Posterior cingulate gyrus (tissue), 11 donors: ENCODE measurements at regions not wholly inside any gene's neighbourhood (a gene's known extent, or its start where the extent isn't known, plus 50 kb on each side); places are given as distances from the start of the nearest gene placed in this dataset.
A peak's percentile ranks its signal among the peaks of the same experiment; 100 is the strongest.
"Not testable (repeated sequence)": the region's sequence is repeated elsewhere in the genome, so short reads cannot be mapped to it uniquely, and the experiment has no call there.

ENCODE experiments used
- DNase-seq, 10 donors: peaks; one replicate each; pipeline versions ENCODE4 v3.0.0 to v3.0.0-alpha.2; 2020 to 2021; ENCODE audit warnings: mixed read lengths in 3 of 10
- intact Hi-C: fragments of 100-400 bp; cut with DNase I; formaldehyde crosslinking; loops from one replicate; pipeline ENCODE4 v1.15.1; 2023

DNA sequence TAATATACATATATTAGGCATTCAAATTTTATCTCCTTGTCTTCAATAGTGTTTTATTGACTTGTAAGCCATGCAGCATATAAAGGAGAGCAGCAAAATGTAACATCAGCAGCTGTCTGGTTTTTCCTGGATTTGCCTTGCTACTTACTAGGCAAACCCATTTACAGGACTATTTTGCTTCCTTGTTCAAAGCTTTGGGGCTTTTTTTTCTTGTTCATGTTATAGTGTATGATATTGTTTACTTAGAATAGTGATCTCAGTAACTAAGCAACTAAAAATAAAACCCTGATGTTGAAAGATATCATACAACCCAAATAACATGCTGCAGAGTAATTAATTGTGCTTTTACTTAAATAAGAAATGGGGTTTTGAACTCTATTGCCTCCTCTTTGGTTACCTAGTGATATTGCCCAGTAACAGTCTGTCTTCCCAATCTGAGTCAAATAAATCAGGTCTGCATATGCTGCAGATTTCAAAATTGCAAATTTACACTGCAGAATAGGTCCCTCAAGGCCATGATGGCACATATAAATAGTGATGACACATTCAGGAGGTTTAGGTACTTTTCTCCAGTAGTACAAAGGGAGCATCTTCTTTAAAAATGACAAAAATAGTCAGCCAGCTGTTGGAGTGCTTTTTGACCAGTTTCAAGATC is 578.1 kb upstream of the NECTIN3 start:
- DNase-seq, result no peak
- intact Hi-C loops, result no loop called here

DNA sequence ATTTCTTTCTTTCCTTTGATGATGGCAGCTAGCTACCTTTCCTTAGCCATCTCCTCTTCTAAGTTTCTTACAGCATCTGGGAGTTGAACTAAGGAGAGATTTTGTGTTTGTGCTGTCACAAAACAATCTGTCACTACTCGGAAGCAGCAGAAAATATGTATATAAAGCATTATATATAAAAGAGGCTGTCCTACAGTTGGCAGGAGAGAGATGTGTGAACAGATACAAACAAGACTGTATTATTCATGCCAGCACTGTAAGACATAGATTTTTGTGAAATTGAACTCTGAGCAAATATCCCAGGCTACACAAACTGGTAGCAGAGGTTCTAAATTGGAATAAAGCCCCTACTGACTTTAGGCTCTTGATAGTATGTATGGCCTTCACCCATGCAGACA is 577.5 kb upstream of the NECTIN3 start:
- intact Hi-C loops, result no loop called here
- no peak for DNase-seq

DNA sequence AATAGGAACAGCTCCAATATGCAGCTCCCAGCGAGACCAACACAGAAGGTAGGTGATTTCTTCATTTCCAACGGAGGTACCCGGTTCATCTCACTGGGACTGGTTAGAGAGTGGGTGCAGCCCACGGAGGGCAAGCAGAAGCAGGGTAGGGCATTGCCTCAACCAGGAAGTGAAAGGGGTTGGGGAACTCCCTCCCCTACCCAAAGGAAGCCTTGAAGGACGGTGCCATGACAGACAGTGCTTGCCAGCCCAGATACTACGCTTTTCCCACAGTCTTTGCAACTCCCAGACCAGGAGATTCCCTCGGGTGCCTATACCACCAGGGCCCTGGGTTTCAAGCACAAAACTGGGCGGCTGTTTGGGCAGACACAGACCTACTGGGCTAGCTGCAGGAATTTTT is 576.9 kb upstream of the NECTIN3 start:
- DNase-seq, result peak in 1 of 10 donors; percentile 29
- intact Hi-C loops, result no loop called here

DNA sequence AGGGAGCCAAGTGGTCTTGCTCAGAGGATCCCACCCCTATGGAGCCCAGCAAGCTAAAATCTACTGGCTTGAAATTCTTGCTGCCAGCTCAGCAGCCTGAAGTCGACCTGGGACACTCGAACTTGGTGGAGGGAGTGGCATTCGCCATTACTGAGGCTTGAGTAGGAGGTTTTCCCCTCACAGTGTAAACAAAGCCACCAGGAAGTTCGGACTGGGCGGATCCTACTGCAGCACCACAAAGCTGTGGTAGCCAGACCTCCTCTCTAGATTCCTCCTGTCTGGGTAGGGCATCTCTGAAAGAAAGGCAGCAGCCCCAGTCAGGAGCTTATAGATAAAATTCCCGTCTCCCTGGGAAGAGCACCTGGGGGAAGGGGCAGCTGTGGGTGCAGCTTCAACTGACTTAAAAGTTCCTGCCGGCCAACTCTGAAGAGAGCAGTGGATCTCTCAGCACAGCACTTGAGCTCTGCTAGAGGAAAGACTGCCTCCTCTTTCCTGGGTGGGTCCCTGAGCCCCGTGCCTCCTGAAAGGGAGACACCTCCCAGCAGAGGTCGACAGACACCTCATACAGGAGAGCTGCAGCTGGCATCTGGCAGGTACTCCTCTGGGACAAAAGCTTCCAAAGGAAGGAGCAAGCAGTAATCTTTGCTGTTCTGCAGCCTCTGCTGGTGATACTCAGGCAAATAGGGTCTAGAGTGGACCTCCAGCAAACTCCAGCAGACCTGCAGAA is 576.3 kb upstream of the NECTIN3 start:
- DNase-seq, result peak in 2 of 10 donors; percentile 28 to 64

DNA sequence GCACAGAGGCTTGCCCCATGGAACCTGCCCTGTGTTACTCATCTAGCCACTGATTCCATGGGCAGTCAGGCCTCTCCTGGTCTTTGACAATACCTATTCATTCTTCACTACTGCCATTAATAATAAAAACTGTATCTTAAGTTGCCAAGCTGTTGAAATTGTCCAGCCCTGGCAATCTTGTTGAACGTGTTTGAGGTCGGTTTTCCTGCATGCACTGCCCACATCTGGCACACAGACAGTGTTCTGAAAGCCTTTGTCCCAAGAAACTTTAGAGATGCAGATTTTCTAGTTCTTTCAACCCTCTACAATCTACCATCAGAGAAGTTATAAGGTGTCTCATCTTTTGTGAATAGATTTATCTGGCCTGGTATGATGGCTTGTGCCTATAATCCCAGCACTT is 567.2 kb upstream of the NECTIN3 start:
- no peak for DNase-seq
- intact Hi-C loops, result no loop called here

More for the DNA sequence above, 576.3 kb upstream of the NECTIN3 start:
- intact Hi-C loops, result no loop called here

DNA sequence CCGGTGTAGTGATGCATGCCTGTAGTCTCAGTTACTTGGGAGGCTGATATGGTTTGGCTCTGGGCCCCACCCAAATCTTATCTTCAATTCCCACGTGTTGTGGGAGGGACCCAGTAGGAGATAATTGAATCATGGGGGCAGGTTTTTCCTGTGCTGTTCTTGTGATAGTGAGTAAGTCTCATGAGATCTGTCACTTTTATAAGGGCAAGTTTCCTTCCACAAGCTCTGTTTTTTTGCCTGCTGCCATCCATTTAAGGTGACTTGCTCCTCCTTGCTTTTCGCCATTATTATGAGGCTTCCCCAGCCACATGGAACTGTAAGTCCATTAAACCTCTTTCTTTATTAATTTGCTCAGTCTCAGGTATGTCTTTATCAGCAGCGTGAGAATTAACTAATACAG is 566.7 kb upstream of the NECTIN3 start:
- no peak for DNase-seq
- intact Hi-C loops, result no loop called here

DNA sequence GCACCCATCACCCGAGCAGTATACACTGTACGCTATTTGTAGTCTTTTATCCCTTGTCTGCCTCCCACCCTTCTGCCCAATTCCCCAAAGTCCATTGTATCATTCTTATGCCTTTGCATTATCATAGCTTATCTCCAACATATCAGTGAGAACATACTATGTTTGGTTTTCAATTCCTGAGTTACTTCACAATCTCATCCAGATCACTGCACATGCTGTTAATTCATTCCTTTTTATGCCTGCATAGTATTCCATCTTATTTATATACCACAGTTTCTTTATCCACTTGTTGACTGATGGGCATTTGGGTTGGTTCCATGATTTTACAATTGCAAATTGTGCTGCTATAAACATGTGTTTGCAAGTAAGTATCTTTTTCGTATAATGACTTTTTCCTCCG is 564.7 kb upstream of the NECTIN3 start:
- intact Hi-C loops, result no loop called here
- no peak for DNase-seq

DNA sequence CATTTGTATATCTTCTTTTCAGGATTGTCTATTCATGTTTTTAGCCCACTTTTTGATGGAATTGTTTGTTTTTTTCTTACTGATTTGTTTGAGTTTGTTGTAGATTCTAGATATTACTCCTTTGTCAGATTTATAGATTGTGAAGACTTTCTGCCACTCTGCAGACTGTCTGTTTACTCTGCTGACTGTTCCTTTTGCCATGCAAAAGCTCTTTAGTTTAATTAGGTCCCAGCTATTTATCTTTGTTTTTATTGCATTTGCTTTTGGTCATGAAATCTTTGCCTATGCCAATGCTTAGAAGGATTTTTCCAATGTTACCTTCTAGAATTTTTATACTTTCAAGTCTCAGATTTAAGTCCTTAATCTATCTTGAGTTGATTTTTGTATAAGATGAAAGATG is 564.0 kb upstream of the NECTIN3 start:
- intact Hi-C loops, DNase-seq: not testable (repeated sequence)

DNA sequence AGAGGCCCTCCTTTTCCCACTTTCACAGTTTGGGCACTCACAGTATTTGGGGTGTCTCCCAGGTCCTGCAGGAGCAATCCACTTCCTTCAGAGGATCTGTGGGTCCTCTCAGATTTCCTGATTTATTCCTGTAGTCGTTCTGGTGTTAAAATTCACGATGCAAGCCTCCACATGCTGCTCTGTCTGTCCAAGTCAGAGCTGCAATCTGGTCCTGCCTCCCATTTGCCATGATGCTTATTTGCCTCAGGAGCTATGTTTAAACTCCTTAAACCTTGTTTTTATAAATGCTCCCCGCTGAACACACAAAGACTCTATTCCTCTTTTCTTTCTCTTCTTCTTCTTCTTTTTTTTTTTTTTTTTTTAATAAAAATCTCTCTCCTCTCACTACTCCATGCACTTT is 558.7 kb upstream of the NECTIN3 start:
- intact Hi-C loops, result no loop called here
- DNase-seq, result no peak

DNA sequence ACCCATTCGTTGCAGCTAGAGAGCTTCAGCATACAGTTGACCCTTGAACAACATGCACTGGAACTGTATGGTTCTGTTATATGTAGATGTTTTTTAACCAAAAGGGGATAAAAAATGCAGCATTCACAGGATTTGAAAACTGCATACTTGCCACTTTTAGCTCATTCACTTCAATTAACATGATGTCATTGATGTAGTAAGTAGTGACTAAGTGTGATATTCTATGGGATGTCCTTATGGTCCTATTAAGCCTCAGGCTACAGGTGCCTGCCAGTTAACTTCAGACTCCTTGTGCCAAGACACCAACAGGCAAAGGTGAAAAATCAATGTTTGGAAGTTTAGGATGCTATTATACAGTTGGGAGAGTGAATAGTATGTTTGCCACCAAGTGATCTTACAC is 553.6 kb upstream of the NECTIN3 start:
- intact Hi-C loops, result no loop called here
- DNase-seq, result no peak

DNA sequence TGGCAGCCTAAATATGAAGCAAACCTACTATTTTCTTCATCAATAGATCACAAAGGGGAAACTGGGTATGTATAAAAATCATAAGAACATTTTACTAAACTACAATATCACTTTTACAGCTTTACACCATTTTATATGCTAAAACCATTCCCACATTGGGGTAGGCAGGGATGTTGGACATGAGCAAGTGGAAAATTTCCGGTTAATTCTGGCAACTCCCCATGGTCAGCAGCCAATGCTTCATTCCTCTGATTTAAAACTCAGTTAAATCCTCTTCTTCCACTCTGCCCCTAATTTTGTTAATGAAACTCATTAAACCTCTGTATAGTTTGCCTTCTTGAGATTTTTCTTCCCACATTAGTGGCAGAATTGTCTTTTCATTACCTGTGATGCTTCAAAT is 552.5 kb upstream of the NECTIN3 start:
- DNase-seq, result no peak
- intact Hi-C loops, result no loop called here

DNA sequence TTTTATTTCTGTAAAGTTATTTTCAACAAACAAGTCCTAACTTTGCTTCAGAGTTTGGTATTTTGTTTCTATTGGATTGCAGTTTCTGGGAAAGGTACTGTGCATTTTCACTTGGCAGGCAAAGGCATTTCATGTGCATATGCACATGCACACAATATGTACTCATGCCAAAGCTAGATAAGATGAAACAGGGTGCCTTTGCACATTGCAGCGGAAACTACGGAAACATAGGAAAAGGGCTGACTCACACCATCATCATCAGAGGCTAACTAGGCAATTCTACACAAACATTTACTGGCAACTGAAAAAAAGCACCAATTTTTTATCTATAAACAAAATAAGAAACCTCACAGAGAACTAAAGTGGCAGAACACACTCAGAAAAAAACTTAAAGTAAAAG is 550.6 kb upstream of the NECTIN3 start:
- no peak for DNase-seq
- intact Hi-C loops, result no loop called here

DNA sequence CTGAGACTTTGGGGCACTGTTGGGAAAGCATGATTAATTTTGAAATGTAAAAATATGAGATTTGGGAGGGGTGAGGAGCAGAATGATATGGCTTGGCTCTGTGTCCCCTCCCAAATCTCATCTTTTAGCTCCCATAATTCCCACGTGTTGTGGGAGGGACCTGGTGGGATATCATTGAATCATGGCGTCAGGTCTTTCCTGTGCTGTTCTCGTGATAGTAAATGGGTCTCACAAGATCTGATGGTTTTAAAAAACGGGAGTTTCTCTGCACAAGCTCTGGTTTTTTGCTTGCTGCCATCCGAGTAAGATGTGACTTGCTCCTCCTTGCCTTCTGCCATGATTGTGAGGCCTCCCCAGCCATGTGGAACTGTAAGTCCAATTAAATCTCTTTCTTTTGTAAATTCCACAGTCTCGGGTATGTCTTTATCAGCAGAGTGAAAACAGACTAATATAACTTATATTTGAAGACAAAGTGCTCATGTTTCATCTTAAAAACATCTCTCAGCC is 546.0 kb upstream of the NECTIN3 start:
- DNase-seq, intact Hi-C loops: not testable (repeated sequence)

DNA sequence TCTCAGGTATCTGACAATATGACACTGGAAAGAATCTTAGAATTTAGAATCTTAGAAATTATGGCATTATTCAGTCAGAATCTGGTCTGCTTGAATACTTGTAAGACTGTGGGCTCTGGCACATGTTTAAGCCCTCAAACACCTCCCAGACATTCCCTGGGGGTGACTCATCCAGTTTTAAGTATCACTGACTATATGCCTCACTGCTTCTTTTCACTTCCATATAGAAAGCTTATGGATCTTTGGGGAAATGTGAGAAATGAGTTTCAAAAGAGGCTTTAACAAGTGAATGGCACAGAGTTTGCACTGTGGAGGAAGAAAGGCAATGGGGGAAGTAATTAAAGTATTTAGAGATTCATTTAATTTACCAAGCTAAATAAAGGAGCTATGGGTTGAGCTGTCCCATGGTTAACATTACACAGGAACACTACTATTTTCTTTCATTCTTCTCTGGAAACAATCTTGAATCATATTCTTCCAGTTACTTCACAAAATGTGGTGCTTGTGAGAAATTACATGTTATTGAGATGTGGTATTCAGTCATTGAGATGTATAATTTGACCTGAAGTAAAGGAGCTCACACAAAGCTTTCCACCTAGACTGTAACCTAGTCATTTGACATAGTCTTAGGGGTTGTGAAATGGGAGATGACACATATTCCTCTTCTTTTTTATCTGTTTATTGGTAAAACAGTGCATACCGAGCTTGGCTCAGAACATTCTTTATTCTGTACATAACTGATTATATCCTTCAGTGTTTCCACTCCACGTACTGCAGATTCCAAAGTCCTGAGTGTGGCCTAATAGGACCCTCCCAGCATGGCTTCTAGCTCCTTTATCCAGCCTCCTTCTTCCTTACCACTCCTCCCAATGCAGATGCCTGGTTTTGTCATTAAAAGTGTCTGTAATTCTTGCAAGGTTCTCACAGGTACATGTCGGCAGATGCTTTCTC is 544.6 kb upstream of the NECTIN3 start:
- intact Hi-C loops, result no loop called here
- no peak for DNase-seq

DNA sequence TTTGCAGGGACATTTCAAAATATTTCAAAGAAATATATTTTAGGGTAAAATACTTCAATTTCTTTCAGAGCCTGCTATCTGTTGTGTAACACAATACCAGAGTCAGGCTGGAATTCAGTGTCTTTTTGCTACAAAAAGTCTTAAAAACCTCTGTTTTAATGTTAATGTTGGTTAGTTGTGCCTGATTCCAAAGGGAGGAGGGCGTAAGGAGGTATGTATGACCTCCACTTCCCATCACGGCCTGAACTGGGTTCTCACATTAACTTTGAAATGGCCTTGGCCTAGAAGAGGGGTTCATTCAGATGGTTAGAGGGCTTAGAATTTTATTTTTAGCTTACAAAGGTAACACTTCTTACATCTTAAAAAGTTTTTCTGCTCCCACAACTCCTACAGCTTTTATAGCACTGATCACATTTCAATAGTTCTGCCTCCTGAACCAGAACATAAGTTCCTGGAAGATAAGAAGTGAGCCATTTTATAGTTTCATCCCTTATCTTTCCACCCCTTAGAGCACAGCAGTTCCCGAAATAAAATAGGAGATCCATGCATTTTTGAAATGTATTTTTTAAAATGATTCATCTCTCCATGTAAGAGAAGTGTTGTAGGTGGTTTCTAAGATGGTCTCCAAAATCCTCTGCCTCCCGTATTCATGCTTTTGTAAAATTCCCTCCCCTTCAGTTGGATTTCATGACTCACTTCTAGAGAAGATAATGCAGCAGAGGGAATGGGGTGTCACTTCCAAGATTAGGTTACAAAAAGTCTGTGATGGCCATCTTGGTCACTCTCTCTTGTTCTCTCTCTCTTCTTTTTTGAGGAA is 543.1 kb upstream of the NECTIN3 start:
- intact Hi-C loops, result no loop called here
- DNase-seq, result no peak

DNA sequence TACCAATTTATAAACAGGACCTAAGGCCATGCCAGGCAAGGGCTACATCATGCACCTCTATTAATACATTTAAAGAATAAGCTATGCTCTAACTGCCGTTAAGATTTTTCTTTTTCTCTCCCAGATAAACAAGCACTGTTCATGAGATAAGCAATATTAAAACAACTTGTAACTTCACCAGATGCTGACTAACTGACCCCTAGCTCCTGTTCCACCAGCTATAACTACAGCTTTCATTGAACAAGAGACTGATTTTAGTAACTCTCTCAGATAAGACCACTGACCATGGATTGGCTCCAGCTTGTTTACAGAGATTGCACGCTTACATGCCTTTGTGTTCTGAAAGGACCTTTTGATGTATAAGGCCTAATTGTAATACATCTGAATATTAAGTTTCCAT is 540.7 kb upstream of the NECTIN3 start:
- DNase-seq, result no peak
- intact Hi-C loops, result no loop called here

DNA sequence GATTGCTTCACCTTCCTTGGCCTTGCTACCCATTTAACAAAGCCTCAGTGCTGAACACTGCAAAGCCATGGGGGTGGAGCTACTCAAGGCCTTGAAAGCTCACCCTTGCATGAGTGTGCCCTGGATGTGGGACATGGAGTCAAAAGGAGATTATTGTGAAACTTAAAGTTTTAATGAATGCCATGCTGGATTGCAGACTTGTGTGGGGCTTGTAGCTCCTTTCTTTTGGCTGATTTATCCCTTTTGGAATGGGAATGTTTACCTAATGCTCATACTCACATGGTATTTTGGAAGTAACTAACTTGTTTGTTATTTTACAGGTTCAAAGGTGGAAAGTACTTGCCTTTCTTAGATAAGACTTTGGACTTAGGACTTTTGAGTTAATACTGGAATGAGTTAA is 538.5 kb upstream of the NECTIN3 start:
- intact Hi-C loops, result no loop called here
- no peak for DNase-seq

DNA sequence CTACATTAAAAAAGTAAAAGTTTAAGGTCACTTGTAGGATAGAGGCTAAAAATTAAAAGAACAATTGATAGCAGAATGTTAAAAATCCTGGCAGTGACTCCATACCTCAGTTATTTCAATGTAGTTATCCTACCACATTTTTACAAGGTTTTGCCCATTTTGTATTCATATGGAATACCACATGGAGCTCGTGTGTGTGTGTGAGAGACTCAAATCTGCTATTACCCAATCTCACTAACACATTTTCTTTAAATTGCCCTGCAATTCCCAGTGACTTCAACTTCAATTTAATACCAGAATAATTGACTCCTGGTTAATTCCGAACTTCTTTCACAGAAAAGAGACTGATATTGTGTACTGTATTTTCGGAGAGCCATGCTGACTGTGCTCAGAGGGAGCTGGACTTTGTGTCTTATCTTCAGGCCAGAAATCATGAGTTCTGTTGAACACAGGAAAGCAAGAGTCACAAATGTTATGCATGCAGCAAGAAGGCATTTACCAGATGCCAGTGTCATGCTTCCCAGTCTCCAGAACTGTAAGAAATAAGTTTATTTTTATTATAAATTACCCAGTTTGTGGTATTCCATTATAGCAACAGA is 529.0 kb upstream of the NECTIN3 start:
- DNase-seq, result no peak
- intact Hi-C loops, result no loop called here

DNA sequence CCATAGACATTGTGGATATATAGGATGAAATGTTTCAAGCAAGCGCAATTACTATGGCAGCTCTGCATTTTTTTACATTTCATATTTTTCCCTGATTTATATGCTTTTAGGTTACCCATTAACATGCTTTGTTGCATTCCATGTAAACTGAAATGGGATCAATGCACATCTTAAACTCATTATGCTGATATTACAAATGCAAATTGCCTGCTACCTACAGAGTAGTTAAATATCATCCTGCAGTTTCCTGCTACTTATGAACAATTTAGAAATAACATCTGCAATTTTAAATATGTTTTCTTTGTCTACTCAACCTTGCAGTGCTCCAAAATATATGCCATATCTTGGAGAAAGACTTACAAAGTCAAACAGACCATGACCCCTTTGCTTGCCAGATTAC is 526.9 kb upstream of the NECTIN3 start:
- DNase-seq, result no peak
- intact Hi-C loops, result no loop called here

DNA sequence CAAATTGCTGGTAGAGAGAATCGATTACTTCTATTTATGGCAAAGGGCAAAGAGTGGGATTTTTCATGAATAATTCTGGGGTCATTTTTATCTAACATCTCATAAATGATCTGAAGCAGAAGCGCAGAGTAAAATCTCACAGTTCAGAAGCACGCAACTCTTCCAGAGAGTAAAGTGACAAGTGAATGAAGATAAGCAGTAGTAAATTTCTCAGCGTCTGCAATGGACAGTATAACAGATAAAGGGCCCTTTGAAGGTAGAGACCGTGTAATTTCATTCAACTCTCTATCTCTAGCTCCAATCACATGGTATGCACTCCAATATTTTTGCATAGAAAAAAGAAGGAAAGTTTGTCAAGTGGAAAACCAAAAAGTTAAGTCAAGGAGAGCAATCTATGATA is 521.1 kb upstream of the NECTIN3 start:
- no peak for DNase-seq
- intact Hi-C loops, result no loop called here
